ENCODE measurements at regions not wholly inside any gene's neighbourhood (a gene's known extent, or its start where the extent isn't known, plus 50 kb on each side); places are given as distances from the start of the nearest gene placed in this dataset.
"Not testable (repeated sequence)": the region's sequence is repeated elsewhere in the genome, so short reads cannot be mapped to it uniquely, and the experiment has no call there.

DNA sequence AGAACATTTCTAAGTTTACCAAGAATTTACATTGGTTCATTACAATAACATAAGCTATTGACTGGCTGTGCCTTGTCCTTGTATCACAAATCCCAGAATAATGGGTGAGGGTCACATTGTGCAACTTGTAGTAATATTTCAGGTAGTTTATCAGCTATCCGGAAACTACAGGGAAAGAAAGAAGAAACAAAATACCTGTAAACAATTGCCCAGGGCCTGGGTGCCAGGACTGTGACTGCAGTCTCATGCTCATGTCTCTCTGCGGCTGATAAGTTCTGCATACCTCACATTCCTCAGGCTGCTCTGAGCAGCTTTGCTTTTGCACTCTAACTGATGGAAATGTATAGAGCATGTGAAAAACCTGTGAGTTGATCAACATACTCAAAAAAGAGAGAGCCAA lies 131.8 kb upstream of the TRIM24 start:
- FAIRE-seq, result no peak

DNA sequence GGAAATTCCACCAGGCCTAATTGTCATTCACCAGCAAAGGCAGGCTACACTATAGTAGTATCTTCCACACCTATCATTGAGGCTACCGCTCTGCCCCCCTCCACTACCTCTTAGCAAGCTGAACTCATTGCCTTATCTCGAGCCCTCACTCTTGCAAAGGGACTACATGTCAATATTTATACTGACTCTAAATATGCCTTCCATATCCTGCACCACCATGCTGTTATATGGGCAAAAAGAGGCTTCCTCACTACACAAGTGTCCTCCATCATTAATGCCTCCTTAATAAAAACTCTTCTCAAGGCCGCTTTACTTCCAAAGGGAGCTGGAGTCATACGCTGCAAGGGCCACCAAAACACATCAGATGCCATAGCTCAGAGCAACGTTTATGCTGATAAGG lies 127.2 kb upstream of the TRIM24 start:
- FAIRE-seq, result not testable (repeated sequence)

DNA sequence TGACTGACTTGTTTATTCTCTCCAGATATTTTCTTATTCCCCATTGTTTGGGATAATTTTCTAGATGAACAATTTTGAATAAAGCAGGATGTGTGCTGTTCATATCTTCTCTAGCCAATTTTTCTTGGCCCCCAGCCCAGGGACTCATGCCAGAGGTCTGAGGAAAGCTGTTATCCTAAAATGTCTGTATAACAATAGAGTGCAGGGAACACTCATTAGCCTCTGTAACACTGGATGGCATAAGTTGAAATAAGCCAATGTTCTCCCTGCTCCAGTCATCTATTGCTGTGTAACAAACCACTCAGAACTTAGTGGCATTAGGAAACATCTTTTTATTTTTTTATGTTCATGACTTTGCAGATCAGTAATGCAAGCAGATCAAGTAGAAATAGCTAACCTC lies 121.7 kb upstream of the TRIM24 start:
- no peak for FAIRE-seq

DNA sequence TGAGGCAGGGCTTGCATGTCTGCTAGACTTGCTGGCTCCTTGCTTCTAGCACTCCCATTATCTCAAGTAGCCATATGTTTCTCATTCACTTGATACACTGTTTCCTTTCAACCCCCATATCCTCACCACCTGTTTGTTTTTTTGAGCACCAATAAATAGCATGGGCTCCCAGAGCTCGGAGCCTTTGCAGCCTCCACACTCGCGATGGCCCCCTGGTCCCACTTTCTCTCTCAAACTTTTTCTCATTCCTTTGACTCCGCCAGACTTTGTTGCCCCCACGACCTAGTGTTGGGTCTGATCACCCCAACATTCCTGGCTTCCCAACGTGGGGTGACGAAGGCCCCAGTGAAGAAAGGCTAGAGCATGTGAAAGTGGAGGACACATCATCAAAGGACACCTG lies 120.8 kb upstream of the TRIM24 start:
- FAIRE-seq, result not testable (repeated sequence)

DNA sequence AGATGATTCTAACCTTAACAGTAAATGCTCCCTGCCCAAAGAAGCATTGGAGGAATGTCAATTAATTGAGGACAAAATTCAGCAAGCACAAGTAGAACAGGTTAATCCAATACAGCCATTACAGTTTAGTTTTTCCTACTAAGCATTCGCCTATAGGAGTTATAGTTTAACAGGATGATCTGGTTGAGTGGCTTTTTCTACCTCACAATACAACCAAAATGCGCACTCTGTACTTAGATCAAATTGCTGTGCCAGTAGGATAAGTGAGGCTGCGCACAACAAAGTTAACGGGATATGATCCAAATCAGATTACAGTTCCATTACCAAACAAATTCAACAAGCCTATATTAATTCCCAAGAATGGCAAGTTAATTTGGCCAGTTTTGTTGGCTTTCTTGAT lies 117.1 kb upstream of the TRIM24 start:
- no peak for FAIRE-seq

DNA sequence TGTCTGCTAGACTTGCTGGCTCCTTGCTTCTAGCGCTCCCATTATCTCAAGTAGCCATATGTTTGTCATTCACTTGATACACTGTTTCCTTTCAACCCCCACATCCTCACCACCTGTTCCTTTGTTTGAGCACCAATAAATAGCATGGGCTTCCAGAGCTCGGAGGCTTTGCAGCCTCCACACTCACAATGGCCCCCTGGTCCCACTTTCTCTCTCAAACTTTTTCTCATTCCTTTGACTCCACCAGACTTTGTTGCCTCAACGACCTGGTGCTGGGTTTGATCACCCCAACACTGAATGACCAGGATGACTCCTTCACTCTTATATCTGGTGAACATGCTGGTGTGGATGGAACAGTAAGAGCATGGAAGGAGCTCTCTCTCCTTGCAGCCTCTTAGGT lies 114.5 kb upstream of the TRIM24 start:
- no peak for FAIRE-seq

DNA sequence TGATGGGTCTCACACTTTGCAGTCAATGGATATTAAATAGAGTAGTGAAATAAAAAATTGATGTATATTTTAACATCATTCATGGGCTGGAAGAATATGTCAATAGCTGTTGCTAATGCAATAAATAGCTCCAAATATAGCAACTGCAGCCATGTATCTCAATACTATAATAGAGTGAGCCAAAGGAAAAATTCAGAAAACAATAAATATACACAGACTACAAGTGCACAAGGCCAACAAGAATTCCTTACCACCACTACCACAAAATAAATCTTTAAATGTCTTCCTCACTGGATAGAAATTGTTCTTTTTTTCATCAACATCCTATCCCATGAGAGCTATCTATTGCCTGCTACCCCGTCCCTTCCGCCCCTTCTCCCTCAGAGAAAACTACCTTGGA lies 113.1 kb upstream of the TRIM24 start:
- no peak for FAIRE-seq

DNA sequence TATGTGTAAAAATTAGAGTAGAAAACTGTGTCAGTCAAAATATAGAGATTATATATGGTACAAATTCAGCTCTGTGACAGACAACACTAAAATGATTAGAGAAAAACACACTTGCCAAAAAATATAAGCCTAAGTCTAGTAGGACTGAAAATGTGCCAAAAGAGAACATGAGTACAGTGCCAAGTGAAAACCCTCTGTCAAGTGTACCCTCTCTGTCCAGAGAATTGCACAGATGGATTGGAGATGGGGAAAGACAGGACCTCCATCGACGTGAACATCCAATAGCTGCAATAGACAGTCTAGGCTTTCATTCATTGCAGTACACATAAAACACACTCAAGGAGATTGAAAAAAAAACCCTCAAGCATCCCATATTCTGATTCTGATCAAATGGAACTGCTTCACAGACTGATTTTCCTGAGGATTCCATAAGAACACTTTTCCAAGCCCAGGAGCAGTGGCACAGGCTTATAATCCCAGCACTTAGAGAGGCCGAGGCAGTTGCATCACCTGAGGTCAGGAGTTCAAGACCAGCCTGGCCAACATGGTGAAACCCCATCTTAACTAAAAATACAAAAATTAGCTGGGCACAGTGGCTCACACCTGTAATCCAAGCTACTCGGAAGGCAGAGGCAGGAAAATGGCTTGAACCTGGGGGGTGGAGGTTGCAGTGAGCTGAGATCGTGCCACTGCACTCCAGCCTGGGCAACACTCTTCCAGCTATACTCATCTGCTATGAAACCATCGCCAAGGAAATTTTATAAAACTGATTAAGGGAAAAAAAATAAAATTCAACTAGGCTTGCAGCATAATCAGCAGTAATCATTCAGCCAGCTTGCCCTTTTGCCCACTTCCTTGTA lies 110.0 kb upstream of the TRIM24 start:
- FAIRE-seq, result no peak

DNA sequence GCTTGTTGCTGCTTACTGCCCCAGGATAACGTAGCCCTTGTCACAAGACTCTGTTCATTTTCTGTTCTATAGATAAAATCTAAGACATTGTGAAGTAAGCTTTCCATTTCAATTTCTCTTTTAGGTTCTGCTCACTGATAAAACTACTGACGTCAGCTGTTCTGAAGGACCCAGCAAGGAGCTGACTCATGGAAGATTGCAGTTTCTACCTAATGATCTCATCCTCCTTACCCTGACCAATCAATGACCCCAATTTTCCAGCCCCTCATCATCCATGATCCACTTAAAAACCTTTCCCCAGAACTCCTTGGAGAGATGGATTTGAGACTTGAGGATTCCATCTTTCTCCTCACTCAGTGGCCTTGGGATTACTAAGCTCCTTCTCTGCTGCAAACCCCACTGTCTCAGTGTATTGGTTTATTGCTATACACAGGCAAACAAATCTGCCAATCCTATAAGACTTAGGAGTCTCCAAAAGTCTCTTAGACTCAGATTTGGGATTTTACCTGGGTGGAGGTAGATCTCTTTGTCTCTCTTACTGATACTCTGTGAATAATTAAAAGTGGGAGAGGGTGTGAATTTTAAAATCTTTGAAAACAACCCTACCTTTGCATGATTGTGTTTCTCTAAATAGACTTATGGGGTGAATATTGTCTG lies 109.2 kb upstream of the TRIM24 start:
- FAIRE-seq, result no peak

DNA sequence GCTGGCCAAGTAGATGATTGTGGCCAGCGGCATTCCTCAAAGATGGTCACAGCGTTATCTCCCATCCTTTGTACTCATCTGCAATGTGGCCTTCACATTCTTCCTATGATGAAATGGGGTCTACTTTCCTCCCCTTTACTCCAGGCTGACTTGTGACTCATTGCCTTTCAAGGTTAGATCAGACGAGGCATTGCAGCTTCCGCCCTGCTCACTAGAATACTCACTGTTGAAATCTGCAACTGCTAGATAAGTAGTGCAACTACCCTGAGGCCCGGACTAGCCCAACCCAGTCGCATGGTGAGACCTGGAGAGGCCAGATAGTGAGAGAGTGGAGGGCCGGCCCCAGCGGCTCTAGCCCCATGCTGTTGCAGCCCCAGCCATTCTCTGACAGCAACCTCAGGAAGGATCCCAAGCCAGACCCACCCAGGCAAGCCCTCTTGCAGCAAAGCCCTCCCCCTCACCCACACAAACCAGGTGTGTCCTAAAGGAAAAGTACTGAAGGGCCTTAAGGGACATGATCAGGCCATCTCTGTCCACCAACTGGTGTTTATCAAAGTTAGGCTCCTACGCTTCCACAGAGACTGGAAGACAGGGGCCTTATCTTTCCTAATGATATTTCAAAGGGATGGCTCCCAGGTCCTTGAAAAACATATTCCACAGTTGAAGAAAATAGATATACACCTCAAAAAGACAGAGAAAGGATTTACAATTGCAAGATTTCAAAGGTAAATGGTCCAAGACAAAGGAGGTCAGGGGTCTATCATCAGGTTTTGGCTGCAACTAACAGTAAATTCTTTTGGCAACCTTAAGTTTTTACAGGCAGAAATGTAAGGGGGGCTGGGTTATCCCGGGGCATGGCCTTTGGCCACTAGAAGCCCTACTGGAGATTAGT lies 107.2 kb upstream of the TRIM24 start:
- FAIRE-seq, result no peak

DNA sequence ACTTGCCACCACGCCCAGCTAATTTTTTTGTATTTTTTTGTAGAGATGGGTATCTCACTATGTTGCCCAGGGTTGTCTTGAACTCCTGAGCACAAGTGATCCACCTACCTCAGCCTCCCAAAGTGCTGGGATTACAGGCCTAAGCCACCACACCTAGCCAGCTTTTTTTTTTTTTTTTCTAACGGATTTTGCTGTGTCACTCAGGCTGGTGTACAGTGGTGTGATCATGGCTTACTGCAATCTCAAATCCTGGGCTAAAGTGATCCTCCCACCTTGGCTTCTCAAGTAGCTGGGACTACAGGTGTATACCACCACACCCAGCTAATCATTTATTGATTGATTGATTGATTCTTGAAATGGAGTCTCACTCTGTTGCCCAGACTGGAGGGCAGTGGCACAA lies 106.0 kb upstream of the TRIM24 start:
- FAIRE-seq, result no peak

DNA sequence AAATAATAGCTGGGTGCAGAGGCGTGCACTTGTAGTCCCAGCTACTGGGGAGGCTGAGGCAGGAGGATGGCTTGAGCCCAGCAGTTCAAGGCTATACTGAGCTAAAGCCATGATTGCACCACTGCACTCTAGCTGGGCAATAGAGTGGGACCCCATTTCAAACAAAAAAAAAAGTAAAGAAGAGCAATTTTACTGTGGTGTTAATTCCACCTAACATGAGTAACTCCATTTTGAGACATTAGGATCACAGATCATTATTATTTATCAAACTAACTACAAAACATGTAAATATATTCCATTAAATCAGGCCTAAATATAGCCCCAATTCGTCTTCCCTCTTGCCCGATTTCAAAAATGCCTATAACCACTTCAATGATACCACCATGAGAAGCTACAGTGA lies 104.8 kb upstream of the TRIM24 start:
- no peak for FAIRE-seq

DNA sequence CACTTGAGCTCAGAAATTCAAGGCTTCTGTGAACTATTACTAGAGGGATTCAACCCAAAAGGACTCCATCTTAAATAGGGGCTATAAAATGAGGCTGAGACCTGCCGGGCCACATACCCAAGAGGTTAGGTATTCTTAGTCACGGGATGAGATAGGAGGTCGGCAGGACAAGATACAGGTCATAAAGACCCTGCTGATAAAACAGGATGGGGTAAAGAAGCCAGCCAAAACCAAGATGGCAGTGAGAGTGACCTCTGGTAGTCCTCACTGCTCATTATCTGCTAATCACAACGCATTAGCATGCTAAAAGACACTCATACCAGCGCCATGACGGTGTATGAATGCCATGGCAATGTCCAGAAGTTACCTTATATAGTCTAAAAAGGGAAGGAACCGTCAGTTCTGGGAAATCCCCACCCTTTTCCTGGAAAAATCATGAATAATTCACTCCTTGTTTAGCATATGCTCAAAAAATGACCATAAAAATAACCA lies 101.2 kb upstream of the TRIM24 start:
- FAIRE-seq, result no peak

DNA sequence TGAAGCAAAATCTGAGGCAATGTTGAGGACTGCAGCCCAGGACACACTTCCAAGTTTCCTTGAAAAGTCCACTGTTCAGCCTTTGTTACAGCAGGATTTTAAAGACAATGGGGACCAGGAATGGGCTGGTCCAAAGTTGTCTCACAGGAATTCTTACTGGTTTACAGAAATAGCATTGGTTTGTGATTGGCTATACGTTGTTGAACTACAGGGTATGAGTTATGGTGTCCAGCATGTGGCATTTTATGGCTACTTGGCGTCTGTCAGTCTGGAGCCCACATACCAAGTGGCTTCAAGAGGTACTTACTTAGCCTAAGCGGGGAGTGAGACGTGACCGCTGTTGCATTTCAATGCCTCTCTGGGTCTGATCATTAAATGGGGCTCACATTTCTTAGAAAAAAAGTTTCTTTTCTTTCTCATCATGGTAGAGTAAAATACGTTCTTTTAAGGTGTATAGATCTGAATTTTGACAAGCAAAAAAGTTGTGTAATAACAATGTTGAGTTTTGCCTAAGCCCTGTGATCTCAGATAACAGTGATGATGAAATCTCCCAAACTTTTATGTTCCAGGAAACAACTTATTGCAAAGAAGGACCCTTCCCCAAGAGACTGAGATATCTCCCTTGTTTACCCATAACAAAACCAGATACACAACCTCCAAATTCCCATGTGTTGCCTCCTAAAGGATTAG lies 100.0 kb upstream of the TRIM24 start:
- FAIRE-seq, result no peak

DNA sequence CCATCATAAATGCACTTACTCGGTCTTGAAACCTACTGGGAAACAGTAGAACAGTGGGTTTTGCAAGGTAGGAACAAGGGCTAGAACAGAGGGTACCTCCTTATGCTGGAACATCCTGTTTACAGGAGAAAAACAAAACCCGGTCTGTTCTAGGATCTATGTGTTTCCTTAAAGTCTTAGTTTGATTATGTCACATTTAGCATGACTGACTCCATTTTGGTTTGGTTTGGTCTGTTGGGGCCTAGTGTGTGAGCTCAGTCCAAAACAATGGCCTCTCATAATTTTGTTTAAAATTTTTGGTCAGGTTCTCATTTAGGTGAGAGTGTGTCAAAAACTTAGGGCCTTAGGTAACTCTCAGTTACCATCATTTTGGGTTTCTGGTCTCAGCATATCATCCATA lies 96.3 kb upstream of the TRIM24 start:
- no peak for FAIRE-seq

DNA sequence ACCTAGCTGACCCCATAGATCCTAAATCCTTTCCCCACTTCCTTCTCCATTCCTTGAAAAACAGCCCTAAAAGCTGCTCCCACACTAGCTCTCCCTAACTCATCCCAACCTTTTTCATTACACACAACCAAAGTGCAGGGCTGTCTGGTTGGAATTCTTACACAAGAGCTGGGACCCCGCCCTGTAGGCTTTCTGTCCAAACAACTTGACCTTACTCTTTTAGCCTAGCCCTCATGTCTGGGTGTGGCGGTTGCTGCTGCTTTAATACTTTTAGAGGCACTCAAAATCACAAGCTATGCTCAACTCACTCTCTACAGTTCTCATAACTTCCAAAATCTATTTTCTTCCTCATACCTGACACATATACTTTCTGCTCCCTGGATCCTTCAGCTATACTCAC lies 93.9 kb upstream of the TRIM24 start:
- FAIRE-seq, result not testable (repeated sequence)

DNA sequence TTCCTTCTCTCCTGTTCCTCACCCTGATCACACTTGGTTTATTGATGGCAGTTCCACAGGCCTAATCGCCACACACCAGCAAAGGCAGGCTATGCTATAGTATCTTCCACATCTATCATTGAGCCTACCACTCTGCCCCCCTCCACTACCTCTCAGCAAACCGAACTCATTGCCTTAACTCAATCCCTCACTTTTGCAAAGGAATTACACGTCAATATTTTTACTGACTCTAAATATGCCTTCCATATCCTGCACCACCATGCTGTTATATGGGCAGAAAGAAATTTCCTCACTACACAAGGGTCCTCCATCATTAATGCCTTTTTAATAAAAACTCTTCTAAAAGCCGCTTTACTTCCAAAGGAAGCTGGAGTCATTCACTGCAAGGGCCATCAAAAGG lies 93.4 kb upstream of the TRIM24 start:
- FAIRE-seq, result not testable (repeated sequence)

DNA sequence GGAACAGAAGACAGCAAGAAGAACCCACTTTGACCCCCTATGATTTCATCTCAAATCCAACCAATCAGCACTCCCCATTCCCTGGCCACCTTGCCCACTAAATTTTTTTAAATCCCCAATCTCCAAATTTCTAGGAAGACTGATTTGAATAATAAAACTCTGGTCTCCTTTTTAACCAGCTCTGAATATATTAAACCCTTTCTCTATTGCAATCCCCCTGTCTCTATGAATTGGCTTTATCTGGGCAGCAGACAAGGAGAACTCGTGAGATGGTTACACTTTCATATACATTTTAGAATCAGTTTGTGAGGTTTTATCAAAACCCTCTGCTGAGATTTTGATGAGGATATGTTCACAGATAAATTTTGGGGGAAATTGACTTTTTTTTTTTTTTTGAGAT lies 90.3 kb upstream of the TRIM24 start:
- FAIRE-seq, result no peak

DNA sequence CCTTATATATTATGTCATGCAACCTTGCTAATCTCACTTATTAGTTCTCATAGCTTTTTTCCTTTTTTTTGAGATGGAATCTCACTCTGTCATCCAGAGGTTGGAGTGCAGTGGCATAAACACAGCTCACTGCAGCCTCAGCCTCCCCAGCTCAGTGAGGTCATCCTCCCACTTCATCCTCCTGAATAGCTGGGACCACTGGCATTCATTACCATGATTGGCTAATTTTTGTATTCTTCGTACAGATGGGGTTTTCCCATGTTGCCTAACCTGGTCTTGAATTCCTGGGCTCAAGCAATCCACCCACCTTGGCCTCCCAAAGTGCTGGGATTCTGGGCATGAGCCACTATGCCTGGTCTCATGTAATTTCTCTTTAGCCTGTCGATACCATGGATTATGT lies 89.1 kb upstream of the TRIM24 start:
- FAIRE-seq, result no peak

DNA sequence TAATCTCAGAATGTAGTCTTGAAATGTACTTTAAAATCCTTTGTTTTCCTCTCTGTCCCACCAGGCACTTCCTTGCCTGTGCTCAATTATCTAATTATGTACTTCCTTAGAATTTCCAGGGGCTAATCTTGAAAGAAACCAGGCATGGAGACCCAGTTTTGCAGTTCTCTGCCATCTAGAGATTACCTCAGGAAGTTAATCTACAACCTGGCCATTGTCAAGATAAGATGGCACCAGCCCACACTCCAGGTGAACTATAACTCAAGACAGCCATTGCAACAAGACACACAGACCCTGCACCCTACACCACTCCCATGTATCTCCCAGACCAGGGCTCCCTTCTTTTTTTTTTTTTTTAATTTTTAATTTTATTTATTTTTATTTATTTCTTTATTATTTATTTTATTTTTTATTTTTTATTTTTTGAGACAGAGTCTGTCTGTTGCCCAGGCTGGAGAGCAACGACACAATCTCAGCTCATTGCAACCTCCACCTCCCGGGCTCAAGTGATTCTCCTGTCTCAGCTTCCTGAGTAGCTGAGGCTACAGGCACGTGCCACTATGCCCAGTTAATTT lies 85.9 kb upstream of the TRIM24 start:
- FAIRE-seq, result no peak

DNA sequence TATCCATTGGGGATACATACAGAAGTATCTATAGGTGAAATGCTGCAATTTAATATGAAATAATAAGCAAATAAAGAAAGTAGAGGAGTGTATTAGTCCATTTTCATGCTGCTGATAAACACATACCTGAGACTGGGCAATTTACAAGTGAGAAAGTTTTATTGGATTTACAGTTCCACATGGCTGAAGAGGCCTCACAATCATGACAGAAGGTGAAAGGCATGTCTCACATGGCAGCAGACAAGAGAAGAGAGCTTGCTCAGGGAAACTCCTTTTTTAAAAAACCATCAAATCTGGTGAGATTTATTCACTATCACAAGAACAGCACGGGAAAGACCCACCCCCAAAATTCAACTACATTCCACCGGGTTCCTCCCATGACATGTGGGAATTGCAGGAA lies 82.8 kb upstream of the TRIM24 start:
- FAIRE-seq, result no peak

Data from A204.1 (cell line).